ENCODE measurements at regions not wholly inside any gene's neighbourhood (a gene's known extent, or its start where the extent isn't known, plus 50 kb on each side); places are given as distances from the start of the nearest gene placed in this dataset.

DNA sequence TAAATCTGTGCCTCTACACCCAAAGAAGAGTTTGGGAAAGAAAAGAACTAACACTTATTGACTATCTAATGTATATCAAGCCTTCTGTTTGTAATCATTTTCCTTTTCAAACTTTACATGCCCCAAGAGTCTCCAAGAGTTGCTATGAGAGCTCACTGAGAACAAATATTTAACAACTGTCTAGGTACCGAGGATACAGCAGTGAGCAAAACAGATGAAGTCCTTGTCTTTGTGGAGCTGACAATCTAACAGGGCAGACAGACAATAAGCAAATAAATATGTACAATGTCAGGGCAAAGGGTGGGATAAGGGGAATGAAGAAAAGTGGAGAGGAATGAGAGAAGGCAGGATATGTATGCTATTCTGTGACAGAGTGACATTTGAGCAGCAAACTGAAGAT is 64.8 kb upstream of the KSR1 start:
- DNase-seq (ENCODE audit: low read depth in 4 of 4, low spot score in 1 of 4): no peak

- no peak for DNase-seq (ENCODE audit: low read depth in 4 of 4, low spot score in 1 of 4)
Measured at GRCh38 chr17:27396045-27396444, 60.2 kb upstream of the KSR1 start.

- DNase-seq (ENCODE audit: low read depth in 4 of 4, low spot score in 1 of 4): no peak
Measured at GRCh38 chr17:27396941-27397340, 59.3 kb upstream of the KSR1 start.

DNA sequence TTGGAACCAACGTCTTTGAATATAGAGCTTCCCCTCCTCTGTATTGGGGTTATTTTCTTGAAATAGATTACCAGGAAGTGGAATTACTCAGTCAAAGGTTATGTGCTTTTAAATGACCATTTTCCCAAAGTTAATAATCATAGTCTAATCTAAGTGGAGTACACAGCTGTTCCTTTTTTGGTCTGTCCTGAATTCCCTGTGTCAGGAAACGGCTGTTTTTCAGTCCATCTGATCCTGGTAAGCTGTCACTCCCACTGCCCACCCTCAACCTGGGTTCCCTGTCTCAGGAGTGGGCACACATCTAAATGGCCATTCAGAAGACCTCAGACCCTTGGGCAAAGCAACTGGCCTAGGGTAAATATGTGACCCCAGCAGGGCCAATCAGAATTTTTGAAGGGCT is 57.6 kb upstream of the KSR1 start:
- DNase-seq (ENCODE audit: low read depth in 4 of 4, low spot score in 1 of 4): no peak

GRCh38 chr17:27400991-27401390 is 55.3 kb upstream of the KSR1 start:
- no peak for DNase-seq (ENCODE audit: low read depth in 4 of 4, low spot score in 1 of 4)

- no peak for DNase-seq (ENCODE audit: low read depth in 4 of 4, low spot score in 1 of 4)
Measured at GRCh38 chr17:27402943-27403342, 53.3 kb upstream of the KSR1 start.

DNA sequence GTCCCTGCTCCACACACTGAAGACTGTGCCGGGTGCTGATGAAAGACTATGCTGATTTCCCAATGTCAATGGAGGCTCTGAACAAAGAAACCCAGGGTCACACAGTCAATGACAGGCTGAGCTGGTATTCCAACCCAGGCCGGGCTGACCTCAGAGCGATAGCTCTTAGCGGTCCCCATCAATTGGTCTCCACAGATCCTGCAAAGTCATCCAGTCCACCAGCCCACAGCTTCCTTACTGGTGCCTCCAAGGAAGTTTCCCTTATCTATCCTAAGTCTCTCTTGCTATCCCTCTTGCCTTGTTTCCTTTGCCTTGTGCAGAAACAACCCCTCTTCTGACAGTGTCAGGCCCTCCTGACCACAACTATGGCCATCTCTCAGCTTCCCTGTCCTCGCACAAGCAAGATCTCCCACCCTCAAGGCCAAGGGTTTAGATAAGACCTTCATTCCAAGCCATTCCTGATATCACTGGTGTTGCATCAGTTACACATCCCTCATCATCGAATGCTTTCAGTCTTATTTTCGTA is 52.7 kb upstream of the KSR1 start:
- DNase-seq (ENCODE audit: low read depth in 4 of 4, low spot score in 1 of 4): no peak

- DNase-seq (ENCODE audit: low read depth in 4 of 4, low spot score in 1 of 4): no peak
Measured at GRCh38 chr17:27404676-27405075, 51.6 kb upstream of the KSR1 start.

All from stimulated activated CD4-positive, alpha-beta T cell treated with anti-CD3 and anti-CD28 coated beads, Interleukin-1b, Interleukin-23, amount 100 ng/mL, for 24 hours (primary cell).